ENCODE measurements at regions not wholly inside any gene's neighbourhood (a gene's known extent, or its start where the extent isn't known, plus 50 kb on each side); places are given as distances from the start of the nearest gene placed in this dataset.

GRCh38 chr2:2663401-2664036 is 332.4 kb upstream of the MYT1L start:
- TF ChIP-seq POLR2AphosphoS5 (IDR thresholded peaks at IDR 0.05) (no peak), CTCF (IDR thresholded peaks at IDR 0.05) (no peak), POLR2A (IDR thresholded peaks at IDR 0.05) (no peak), EP300 (IDR thresholded peaks at IDR 0.05; ENCODE audit: low read depth) (no peak)
